ENCODE measurements at regions not wholly inside any gene's neighbourhood (a gene's known extent, or its start where the extent isn't known, plus 50 kb on each side); places are given as distances from the start of the nearest gene placed in this dataset.

DNA sequence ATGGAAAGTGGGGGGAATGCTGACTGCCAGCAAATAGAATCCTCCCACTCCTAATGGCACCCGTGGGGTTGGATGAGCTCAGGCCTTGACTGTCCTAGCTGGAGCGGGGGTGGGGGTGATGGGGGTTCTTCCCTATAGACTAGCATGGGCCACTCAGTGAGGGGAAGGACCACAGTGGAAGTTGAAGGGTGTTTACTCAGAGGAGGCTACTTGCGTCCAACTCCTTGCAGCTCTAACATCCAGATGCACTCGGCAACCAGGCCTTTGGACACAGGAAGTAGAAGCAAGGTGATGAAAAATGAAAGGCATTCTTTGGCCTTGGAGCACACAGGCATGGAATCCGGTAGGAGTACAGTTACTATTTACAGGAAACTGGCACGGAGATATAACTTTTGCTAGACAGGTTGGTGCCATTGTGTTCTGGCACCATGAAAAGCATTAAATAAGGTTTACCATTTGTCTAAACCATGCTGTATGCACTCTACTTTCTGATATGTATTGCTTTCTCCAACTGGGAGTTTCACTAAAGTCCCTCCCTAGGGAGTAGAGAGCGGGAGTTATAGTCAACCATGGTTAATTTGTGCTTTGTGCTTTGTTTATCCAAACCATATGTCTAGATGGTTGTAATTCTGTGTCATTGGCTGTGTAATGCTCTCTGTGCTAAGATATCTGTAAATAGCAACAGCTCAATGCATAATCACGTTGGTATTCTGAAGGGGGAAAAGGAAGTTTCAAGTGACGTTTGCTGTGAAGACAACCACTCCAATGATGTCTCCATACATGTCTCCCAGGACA, 125.3 kb downstream of the TSHZ3 start:
- Histone ChIP-seq H3K4me3 (ENCODE audit: low read depth, low read length) (no peak overlapping the region), H3K27ac (peak overlapping the region; percentile 78), H3K27me3 (replicated peaks) (no peaks in the 10 kb centered on the region), H3K36me3 (replicated peaks) (no peaks in the 10 kb centered on the region)
- TF ChIP-seq, protein P1, sequence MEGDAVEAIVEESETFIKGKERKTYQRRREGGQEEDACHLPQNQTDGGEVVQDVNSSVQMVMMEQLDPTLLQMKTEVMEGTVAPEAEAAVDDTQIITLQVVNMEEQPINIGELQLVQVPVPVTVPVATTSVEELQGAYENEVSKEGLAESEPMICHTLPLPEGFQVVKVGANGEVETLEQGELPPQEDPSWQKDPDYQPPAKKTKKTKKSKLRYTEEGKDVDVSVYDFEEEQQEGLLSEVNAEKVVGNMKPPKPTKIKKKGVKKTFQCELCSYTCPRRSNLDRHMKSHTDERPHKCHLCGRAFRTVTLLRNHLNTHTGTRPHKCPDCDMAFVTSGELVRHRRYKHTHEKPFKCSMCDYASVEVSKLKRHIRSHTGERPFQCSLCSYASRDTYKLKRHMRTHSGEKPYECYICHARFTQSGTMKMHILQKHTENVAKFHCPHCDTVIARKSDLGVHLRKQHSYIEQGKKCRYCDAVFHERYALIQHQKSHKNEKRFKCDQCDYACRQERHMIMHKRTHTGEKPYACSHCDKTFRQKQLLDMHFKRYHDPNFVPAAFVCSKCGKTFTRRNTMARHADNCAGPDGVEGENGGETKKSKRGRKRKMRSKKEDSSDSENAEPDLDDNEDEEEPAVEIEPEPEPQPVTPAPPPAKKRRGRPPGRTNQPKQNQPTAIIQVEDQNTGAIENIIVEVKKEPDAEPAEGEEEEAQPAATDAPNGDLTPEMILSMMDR (IDR thresholded peaks at IDR 0.05; ENCODE audit: low read depth, low read length, missing control alignments), result no peak
- DNase-seq, result peak; percentile 91
- in situ Hi-C loops (cut with HindIII; ENCODE audit: low pct_ligation_motif_present, low sequenced_read_pairs), result no loop called here

DNA sequence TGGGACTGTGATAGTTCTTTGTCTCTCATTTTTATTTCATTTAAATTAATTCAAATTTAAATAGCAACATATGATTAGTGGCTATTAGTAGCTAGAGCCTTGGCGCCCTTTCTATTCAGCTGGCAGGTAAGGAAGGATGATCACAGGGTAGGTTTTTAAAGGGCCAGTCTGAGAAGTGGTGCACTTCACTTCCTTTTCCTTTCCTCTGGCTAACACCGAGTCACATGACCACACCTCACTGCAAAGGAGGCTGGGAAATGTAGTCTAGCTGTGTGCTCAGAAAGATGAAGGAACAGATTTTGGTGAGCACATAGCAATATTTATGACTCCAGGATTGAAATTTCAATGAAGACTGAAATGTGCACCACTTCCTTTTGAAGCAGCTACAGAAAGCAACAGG, 128.7 kb downstream of the TSHZ3 start:
- no peak overlapping the region for H3K4me3 ChIP-seq (ENCODE audit: low read depth, low read length)
- in situ Hi-C loops (cut with HindIII; ENCODE audit: low pct_ligation_motif_present, low sequenced_read_pairs), result no loop called here
- H3K36me3 ChIP-seq (replicated peaks), result no peaks in the 10 kb centered on the region
- DNase-seq, result no peak
- H3K27ac ChIP-seq, result no peak overlapping the region
- TF ChIP-seq, protein P1 (IDR thresholded peaks at IDR 0.05; ENCODE audit: low read depth, low read length, missing control alignments), result no peak
- no peaks in the 10 kb centered on the region for H3K27me3 ChIP-seq (replicated peaks)

DNA sequence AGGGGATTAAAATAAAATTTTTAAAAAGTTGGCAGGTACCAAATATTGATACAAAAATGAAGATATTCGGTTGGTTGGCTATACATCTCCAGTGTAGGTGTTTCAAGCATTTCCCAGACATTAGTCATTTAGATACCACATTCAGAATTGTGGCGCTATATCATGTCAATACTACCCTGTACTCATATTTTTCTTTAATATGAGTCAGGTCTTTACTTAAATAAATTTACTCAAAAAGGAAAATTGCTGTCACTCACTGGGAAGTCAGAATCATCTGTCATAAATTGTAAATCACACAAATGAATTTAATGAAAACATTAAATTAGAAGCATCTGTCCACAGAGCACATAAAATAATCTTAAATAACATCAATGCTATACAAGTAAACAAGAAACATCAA, 134.2 kb downstream of the TSHZ3 start:
- TF ChIP-seq, protein P1 (IDR thresholded peaks at IDR 0.05; ENCODE audit: low read depth, low read length, missing control alignments), result no peak
- in situ Hi-C loops (cut with HindIII; ENCODE audit: low pct_ligation_motif_present, low sequenced_read_pairs), result no loop called here

DNA sequence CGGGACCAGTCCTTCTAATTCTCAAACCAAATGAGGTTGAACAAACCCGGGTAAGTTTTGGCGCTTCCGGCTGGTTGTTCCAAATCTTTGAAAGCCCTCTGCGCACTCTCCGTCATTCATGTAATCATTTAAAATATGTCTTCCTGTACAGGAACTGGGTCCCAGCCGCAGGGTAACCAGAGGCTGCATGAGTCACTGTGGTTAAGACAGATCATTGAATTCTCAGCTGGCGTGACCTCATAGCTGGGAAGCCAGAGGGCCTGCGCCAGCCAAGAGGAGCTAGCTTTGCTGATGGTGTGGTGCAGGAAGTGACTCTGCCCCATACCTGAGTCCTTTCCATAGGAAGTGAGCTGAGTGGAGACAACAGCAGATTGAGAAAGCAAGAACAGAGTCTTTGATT, 135.2 kb downstream of the TSHZ3 start:
- DNase-seq, result peak; percentile 99
- TF ChIP-seq, protein P1 (IDR thresholded peaks at IDR 0.05; ENCODE audit: low read depth, low read length, missing control alignments), result no peak
- H3K27me3 ChIP-seq (replicated peaks), result no peaks in the 10 kb centered on the region
- no peak overlapping the region for H3K4me3 ChIP-seq (ENCODE audit: low read depth, low read length)
- in situ Hi-C loops (cut with HindIII; ENCODE audit: low pct_ligation_motif_present, low sequenced_read_pairs), result no loop called here
- H3K36me3 ChIP-seq (replicated peaks), result no peaks in the 10 kb centered on the region
- H3K27ac ChIP-seq, result peak overlapping the region; percentile 96

More for the DNA sequence above, 134.2 kb downstream of the TSHZ3 start:
- DNase-seq, result no peak
- H3K36me3 ChIP-seq (replicated peaks), result no peaks in the 10 kb centered on the region
- peak overlapping the region; percentile 96 for H3K27ac ChIP-seq
- no peak overlapping the region for H3K4me3 ChIP-seq (ENCODE audit: low read depth, low read length)
- H3K27me3 ChIP-seq (replicated peaks), result no peaks in the 10 kb centered on the region

DNA sequence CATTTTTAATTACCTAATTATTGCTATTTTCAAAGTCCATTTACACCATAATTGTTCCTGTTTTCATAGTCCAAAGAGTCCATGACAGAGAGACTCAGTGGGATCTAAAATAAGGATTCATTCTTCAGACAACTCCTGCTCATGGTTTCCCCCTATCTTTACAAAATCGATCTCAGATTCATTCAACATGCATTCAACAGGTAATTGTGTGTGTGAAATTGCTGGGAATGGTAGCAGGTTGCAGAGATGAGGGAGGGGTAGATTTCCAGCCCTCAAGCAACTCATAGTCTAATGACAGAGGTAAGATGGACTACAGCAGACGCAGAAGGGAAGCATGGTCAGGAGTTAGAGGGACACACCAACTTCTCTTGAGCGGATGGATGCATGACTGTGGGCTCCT, 138.1 kb downstream of the TSHZ3 start:
- TF ChIP-seq, protein P1 (IDR thresholded peaks at IDR 0.05; ENCODE audit: low read depth, low read length, missing control alignments), result no peak
- in situ Hi-C loops (cut with HindIII; ENCODE audit: low pct_ligation_motif_present, low sequenced_read_pairs), result no loop called here
- Histone ChIP-seq H3K4me3 (ENCODE audit: low read depth, low read length) (no peak overlapping the region), H3K27ac (no peak overlapping the region), H3K27me3 (replicated peaks) (no peaks in the 10 kb centered on the region), H3K36me3 (replicated peaks) (no peaks in the 10 kb centered on the region)
- DNase-seq, result no peak

Measured in brain microvascular endothelial cell (primary cell).